H1 (cell line): ENCODE measurements at regions not wholly inside any gene's neighbourhood (a gene's known extent, or its start where the extent isn't known, plus 50 kb on each side); places are given as distances from the start of the nearest gene placed in this dataset.

Source experiments
- CTCF ChIA-PET: fragments of 300-600 bp; sonication (Branson Sonifier 250); formaldehyde crosslinking; loops from one replicate; lab custom pipeline; 2021; ENCODE audit not compliant: partially characterized antibody; lab: Charles Lee
- POLR2A ChIA-PET: fragments of 300-600 bp; sonication (Branson Sonifier 250); formaldehyde crosslinking; loops from one replicate; lab custom pipeline; 2021; ENCODE audit warnings: inconsistent platforms; ENCODE audit not compliant: partially characterized antibody; lab: Charles Lee
- DNase-seq, 2 experiments: peaks; one replicate each; pipeline versions ENCODE4 v3.0.0 to v3.0.0-alpha.2; 2010 to 2022; ENCODE audit warnings: low spot score in 2 of 2, low read depth in 1 of 2, mixed read lengths in 1 of 2
- FAIRE-seq: peaks from 2 replicates; lab custom pipeline; 2011; peaks lifted over from hg19 to GRCh38; lab: Jason Lieb, UNC
- H2AFZ ChIP-seq: 2 replicates; pipeline ENCODE4 v1.8.1; 2012; ENCODE audit warnings: low read length, inconsistent platforms
- H2AK5ac ChIP-seq: 2 replicates; pipeline ENCODE4 v1.6.1; 2013; ENCODE audit warnings: low read depth, low read length
- H2BK120ac ChIP-seq: replicated peaks from 2 replicates; pipeline ENCODE3; 2013; ENCODE audit warnings: low read depth, low read length, inconsistent platforms
- H2BK12ac ChIP-seq: 2 replicates; pipeline ENCODE4 v1.6.1; 2013; ENCODE audit warnings: low read depth, low read length
- H2BK15ac ChIP-seq: 2 replicates; pipeline ENCODE4 v1.6.1; 2013; ENCODE audit warnings: low read length
- H2BK20ac ChIP-seq: 2 replicates; pipeline ENCODE4 v1.6.1; 2013; ENCODE audit warnings: low read length
- H2BK5ac ChIP-seq: 2 replicates; pipeline ENCODE4 v1.6.1; 2013; ENCODE audit warnings: low read depth, low read length
- H3K14ac ChIP-seq: 2 replicates; pipeline ENCODE4 v1.6.1; 2013; ENCODE audit warnings: inconsistent platforms; ENCODE audit not compliant: insufficient read length
- H3K18ac ChIP-seq: 2 replicates; pipeline ENCODE4 v1.6.1; 2013; ENCODE audit warnings: low read length; ENCODE audit errors: extremely low read depth
- H3K23ac ChIP-seq: 2 replicates; pipeline ENCODE4 v1.6.1; 2013; ENCODE audit warnings: inconsistent platforms; ENCODE audit not compliant: insufficient read length
- H3K23me2 ChIP-seq: 2 replicates; pipeline ENCODE4 v1.6.1; 2013; ENCODE audit warnings: low read depth, low read length
- H3K27ac ChIP-seq: 2 replicates; pipeline ENCODE4 v1.6.1; 2011; ENCODE audit warnings: low read depth, low read length, inconsistent platforms
- H3K27me3 ChIP-seq, 4 experiments: replicated peaks in 1 of 4; 1 replicate in 1 of 4; 2 replicates in 3 of 4; pipeline versions ENCODE4 v1.6.1 to v1.8.1; 2011 to 2013; ENCODE audit warnings: low read length in 3 of 4, mild to moderate bottlenecking in 3 of 4, inconsistent platforms in 2 of 4, mixed read lengths in 2 of 4, moderate library complexity in 1 of 4; ENCODE audit not compliant: control insufficient read depth in 3 of 4, insufficient read depth in 3 of 4; ENCODE audit errors: extremely low read depth in 1 of 4
- H3K36me3 ChIP-seq, 4 experiments: 2 replicates each; pipeline versions ENCODE4 v1.6.1 to v1.8.1; 2011 to 2013; ENCODE audit warnings: mild to moderate bottlenecking in 4 of 4, low read length in 3 of 4, moderate library complexity in 2 of 4, control low read depth in 1 of 4, inconsistent platforms in 1 of 4; ENCODE audit not compliant: insufficient read depth in 4 of 4, control insufficient read depth in 2 of 4
- H3K4ac ChIP-seq: replicated peaks from 2 replicates; pipeline ENCODE3; 2013; ENCODE audit warnings: low read length, low read depth, mixed read lengths, inconsistent platforms; ENCODE audit not compliant: insufficient read length
- H3K4me1 ChIP-seq, 4 experiments: replicated peaks in 1 of 4; 1 replicate in 1 of 4; 2 replicates in 3 of 4; pipeline versions ENCODE4 v1.6.1 to v1.8.1; 2011 to 2013; ENCODE audit warnings: low read length in 3 of 4, inconsistent platforms in 2 of 4, mixed read lengths in 1 of 4; ENCODE audit not compliant: insufficient read depth in 4 of 4, control insufficient read depth in 3 of 4
- H3K4me2 ChIP-seq, 2 experiments: 2 replicates each; pipeline versions ENCODE4 v1.6.1 to v1.8.1; 2011 to 2013; ENCODE audit warnings: low read depth in 2 of 2, low read length in 2 of 2, control low read depth in 1 of 2, inconsistent platforms in 1 of 2, mild to moderate bottlenecking in 1 of 2; ENCODE audit not compliant: insufficient read depth in 1 of 2
- H3K4me3 ChIP-seq, 4 experiments: fragments of 200-600, 300-600 bp in 1 of 4; sonication (generic), shearing (Covaris generic), sonication (Bioruptor Twin) in 1 of 4; 2 replicates each; pipeline versions ENCODE4 v1.5.1 to v1.8.1; 2011 to 2016; ENCODE audit warnings: low read length in 4 of 4, low read depth in 3 of 4, control low read depth in 2 of 4, inconsistent platforms in 2 of 4, mild to moderate bottlenecking in 2 of 4, mixed read lengths in 1 of 4, moderate library complexity in 1 of 4; ENCODE audit not compliant: insufficient read depth in 2 of 4; ENCODE audit errors: extremely low read depth in 1 of 4
- H3K56ac ChIP-seq: replicated peaks from 2 replicates; pipeline ENCODE3; 2013; ENCODE audit warnings: low read depth, mild to moderate bottlenecking, mixed read lengths, low read length, inconsistent platforms; ENCODE audit not compliant: insufficient read length
- H3K79me1 ChIP-seq: 2 replicates; pipeline ENCODE4 v1.6.1; 2013; ENCODE audit warnings: low read depth, low read length, control low read depth
- H3K79me2 ChIP-seq, 2 experiments: 2 replicates each; pipeline versions ENCODE4 v1.6.1 to v1.8.1; 2012 to 2013; ENCODE audit warnings: low read length in 2 of 2, mild to moderate bottlenecking in 2 of 2, inconsistent platforms in 1 of 2; ENCODE audit not compliant: insufficient read depth in 2 of 2, control insufficient read depth in 1 of 2
- H3K9ac ChIP-seq, 4 experiments: replicated peaks in 1 of 4; 1 replicate in 1 of 4; 2 replicates in 3 of 4; pipeline versions ENCODE4 v1.6.1 to v1.8.1; 2011 to 2013; ENCODE audit warnings: low read depth in 3 of 4, low read length in 3 of 4, control low read depth in 2 of 4, mild to moderate bottlenecking in 2 of 4, moderate library complexity in 2 of 4, inconsistent platforms in 1 of 4; ENCODE audit errors: extremely low read depth in 1 of 4
- H3K9me3 ChIP-seq, 2 experiments: 2 replicates each; pipeline versions ENCODE4 v1.6.1 to v1.8.1; 2012 to 2013; ENCODE audit warnings: mild to moderate bottlenecking in 2 of 2, moderate library complexity in 2 of 2, control low read depth in 1 of 2, inconsistent platforms in 1 of 2, low read depth in 1 of 2, low read length in 1 of 2, mixed read lengths in 1 of 2; ENCODE audit not compliant: insufficient read depth in 2 of 2
- H4K20me1 ChIP-seq, 2 experiments: replicated peaks in 1 of 2; 2 replicates each; pipeline versions ENCODE3 to v1.8.1; 2011 to 2013; ENCODE audit warnings: inconsistent platforms in 2 of 2, low read length in 2 of 2, mild to moderate bottlenecking in 1 of 2; ENCODE audit not compliant: insufficient read depth in 2 of 2, control insufficient read depth in 1 of 2
- H4K5ac ChIP-seq: 2 replicates; pipeline ENCODE4 v1.6.1; 2013; ENCODE audit warnings: low read length, low read depth, mixed read lengths, inconsistent platforms; ENCODE audit not compliant: insufficient read length
- H4K8ac ChIP-seq: 2 replicates; pipeline ENCODE4 v1.8.0; 2013; ENCODE audit warnings: mild to moderate bottlenecking, moderate library complexity, low read length, inconsistent platforms; ENCODE audit not compliant: insufficient read depth; ENCODE audit errors: extremely low read depth
- H4K91ac ChIP-seq: replicated peaks from 2 replicates; pipeline ENCODE3; 2013; ENCODE audit warnings: low read length, mixed read lengths, inconsistent platforms; ENCODE audit not compliant: insufficient read length
- ATF2 ChIP-seq: IDR thresholded peaks from 2 replicates; pipeline ENCODE4 v1.6.1; 2012; ENCODE audit warnings: low read length, inconsistent platforms
- BCL11A ChIP-seq, 2 experiments: IDR thresholded peaks; one replicate each; pipeline ENCODE4 v1.6.1; 2011; ENCODE audit warnings: low read depth in 2 of 2, low read length in 2 of 2, mild to moderate bottlenecking in 2 of 2
- BRCA1 ChIP-seq: IDR thresholded peaks from 2 replicates; pipeline ENCODE4 v1.6.1; 2012; ENCODE audit warnings: low read depth, low read length, improper control_type of control experiment
- FOSL1 ChIP-seq: IDR thresholded peaks from 2 replicates; pipeline ENCODE4 v1.6.1; 2011; ENCODE audit warnings: mild to moderate bottlenecking, low read depth, low read length, moderate library complexity; ENCODE audit not compliant: insufficient read depth
- JUN ChIP-seq: IDR thresholded peaks from 2 replicates; pipeline ENCODE4 v1.6.1; 2011; ENCODE audit warnings: low read depth, mild to moderate bottlenecking, improper control_type of control experiment, low read length
- MAFK ChIP-seq: IDR thresholded peaks from 2 replicates; pipeline ENCODE4 v1.6.1; 2012; ENCODE audit warnings: low read depth, mild to moderate bottlenecking, improper control_type of control experiment, low read length
- NANOG ChIP-seq: IDR thresholded peaks from 2 replicates; pipeline ENCODE4 v1.6.1; 2011; ENCODE audit warnings: low read length, low read depth, mild to moderate bottlenecking, inconsistent platforms; ENCODE audit not compliant: insufficient read depth, poor library complexity, severe bottlenecking
- PHF8 ChIP-seq: fragments of 200-600 bp; sonication (generic); conservative IDR thresholded peaks from 2 replicates; pipeline ENCODE4 v1.7.1; 2012; ENCODE audit warnings: low read depth, mild to moderate bottlenecking, inconsistent platforms, low read length, moderate library complexity
- POLR2A ChIP-seq, 2 experiments: IDR thresholded peaks; 1 replicate in 1 of 2; 2 replicates in 1 of 2; pipeline ENCODE4 v1.6.1; 2011; ENCODE audit warnings: low read depth in 2 of 2, low read length in 2 of 2, mild to moderate bottlenecking in 2 of 2; ENCODE audit errors: control extremely low read depth in 1 of 2
- RAD21 ChIP-seq, 2 experiments: IDR thresholded peaks in 1 of 2; conservative IDR thresholded peaks in 1 of 2; 2 replicates each; pipeline ENCODE4 v1.6.1; 2011; ENCODE audit warnings: low read depth in 2 of 2, low read length in 2 of 2, improper control_type of control experiment in 1 of 2, inconsistent platforms in 1 of 2, mild to moderate bottlenecking in 1 of 2, moderate library complexity in 1 of 2
- TEAD4 ChIP-seq: IDR thresholded peaks from 2 replicates; pipeline ENCODE4 v1.6.1; 2012; ENCODE audit warnings: low read depth, low read length, inconsistent platforms, mixed read lengths
- USF2 ChIP-seq: IDR thresholded peaks from 2 replicates; pipeline ENCODE4 v1.6.1; 2011; ENCODE audit warnings: low read length, improper control_type of control experiment
- WGBS, 2 experiments: shearing (Covaris generic) in 1 of 2; methylation state at CpG; one replicate each; pipeline versions ENCODE4 v1.1.6 to v1.1.7; 2013 to 2015; ENCODE audit warnings: low lambda C conversion rate in 2 of 2, mixed read lengths in 2 of 2, inconsistent platforms in 1 of 2, low coverage in 1 of 2, missing lambda C conversion rate in 1 of 2; ENCODE audit not compliant: insufficient replicate concordance in 2 of 2, insufficient coverage in 1 of 2, insufficient read length in 1 of 2; ENCODE audit errors: extremely low coverage in 1 of 2, missing lambda C conversion rate in 1 of 2; 5-methylcytosine and 5-hydroxymethylcytosine counted together

- H3K14ac ChIP-seq, result no peak overlapping the region
- H3K36me3 ChIP-seq, result no peaks in the 10 kb centered on the region
- TF ChIP-seq JUN, result no peak
- no peak for TF ChIP-seq RAD21 (IDR thresholded peaks at IDR 0.05 in 1 of 2, conservative IDR thresholded peaks at IDR 0.05 in 1 of 2; ENCODE audit: low read depth in 2 of 2, low read length in 2 of 2)
- TF ChIP-seq BRCA1, result no peak
- TF ChIP-seq TEAD4, result no peak
- TF ChIP-seq POLR2A (IDR thresholded peaks at IDR 0.05; ENCODE audit: control extremely low read depth in 1 of 2, low read depth in 2 of 2, low read length in 2 of 2), result no peak
- TF ChIP-seq BCL11A (IDR thresholded peaks at IDR 0.05; ENCODE audit: low read depth in 2 of 2, low read length in 2 of 2), result no peak
- TF ChIP-seq MAFK, result no peak
- no peak for TF ChIP-seq PHF8
- no peak for TF ChIP-seq ATF2
- TF ChIP-seq NANOG, result no peak
- no peak for TF ChIP-seq FOSL1
- no peak for TF ChIP-seq USF2
Observed at GRCh38 chrX:109936598-109936997, 66.3 kb upstream of the TMEM164 start.

More at GRCh38 chrX:109936598-109936997, 66.3 kb upstream of the TMEM164 start:
- Histone ChIP-seq H3K79me2 (no peaks in the 10 kb centered on the region), H2AFZ (no peak overlapping the region), H3K4ac (no peak overlapping the region), H4K91ac (no peak overlapping the region), H2BK5ac (no peak overlapping the region), H3K9me3 (no peaks in the 10 kb centered on the region), H3K79me1 (no peaks in the 10 kb centered on the region), H3K27me3 (no peaks in the 10 kb centered on the region), H3K27ac (no peak overlapping the region), H3K4me2 (no peak overlapping the region), H3K4me1 (no peaks in the 10 kb centered on the region), H4K5ac (no peak overlapping the region), H4K20me1 (no peaks in the 10 kb centered on the region), H3K9ac (no peak overlapping the region), H3K23me2 (no peaks in the 10 kb centered on the region), H2AK5ac (no peak overlapping the region), H3K18ac (no peak overlapping the region), H3K56ac (no peak overlapping the region), H2BK120ac (no peak overlapping the region), H3K4me3 (no peak overlapping the region), H2BK15ac (no peak overlapping the region), H3K23ac (no peak overlapping the region), H4K8ac (no peak overlapping the region), H2BK20ac (no peak overlapping the region), H2BK12ac (no peak overlapping the region)
- ChIA-PET CTCF (interaction anchor here (1.3 kb wide), 1 partner anchor 26 kb away, joined by 3 read pairs; no protein-coding TSS in a partner anchor), POLR2A (no interaction called here)
- 96% methylated on average over 3 of the region's 4 CpGs; no CpG with 5 or more reads in 1 of the 2 experiments for WGBS, 2 experiments
- no peak for FAIRE-seq
- DNase-seq, result no peak
